Dermis blood vessel endothelial cell (primary cell): ENCODE measurements at regions not wholly inside any gene's neighbourhood (a gene's known extent, or its start where the extent isn't known, plus 50 kb on each side); places are given as distances from the start of the nearest gene placed in this dataset.
A peak's percentile ranks its signal among the peaks of the same experiment; 100 is the strongest.
"Not testable (repeated sequence)": the region's sequence is repeated elsewhere in the genome, so short reads cannot be mapped to it uniquely, and the experiment has no call there.

ENCODE experiments used
- DNase-seq: peaks from one replicate; pipeline ENCODE4 v3.0.0; 2010

GRCh38 chr15:79540551-79540950, 108.4 kb downstream of the MINAR1 start:
- no peak for DNase-seq

DNA sequence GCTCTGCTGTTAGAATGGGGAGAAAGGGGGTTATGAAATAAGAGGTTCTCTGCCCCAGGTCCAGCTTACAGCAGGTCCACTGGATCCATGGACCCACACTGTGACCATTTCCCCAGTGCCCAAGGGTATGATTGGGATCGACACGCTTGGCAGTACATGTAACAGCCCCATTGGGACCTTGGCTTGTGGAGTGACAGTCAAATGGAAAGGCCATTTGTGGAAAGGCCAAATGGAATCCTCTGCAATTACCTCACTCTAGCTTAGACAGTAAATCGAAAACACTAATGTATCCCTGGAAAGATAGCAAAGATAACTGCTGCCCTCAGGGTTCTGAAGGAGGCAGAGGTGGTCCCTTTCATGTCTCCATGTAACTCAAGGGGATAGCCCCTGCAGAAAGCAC, 109.1 kb downstream of the MINAR1 start:
- DNase-seq = no peak

DNA sequence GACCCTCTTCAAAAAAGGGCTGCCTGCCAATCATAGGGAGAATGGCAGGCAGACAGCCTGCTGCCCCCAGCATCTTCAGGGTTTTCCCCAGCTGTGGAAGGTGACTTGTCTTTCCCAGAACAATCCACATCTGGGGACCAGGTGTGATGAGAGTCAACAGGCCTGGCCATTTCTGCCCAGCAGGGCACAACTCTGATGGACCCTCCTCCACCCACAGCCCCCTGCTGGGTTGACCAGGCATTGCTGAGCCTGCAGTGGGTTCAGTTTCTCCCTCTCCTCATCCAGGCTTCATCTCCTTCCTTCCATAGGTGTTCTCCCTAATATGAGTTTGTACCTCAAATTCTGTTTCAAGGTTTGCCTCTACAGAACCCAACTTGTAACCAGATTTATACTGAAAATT, 111.0 kb downstream of the MINAR1 start:
- no peak for DNase-seq

- no peak for DNase-seq
Measured at GRCh38 chr15:79549196-79549595, 117.1 kb downstream of the MINAR1 start.

GRCh38 chr15:79560384-79560783, 128.2 kb downstream of the MINAR1 start:
- no peak for DNase-seq

DNA sequence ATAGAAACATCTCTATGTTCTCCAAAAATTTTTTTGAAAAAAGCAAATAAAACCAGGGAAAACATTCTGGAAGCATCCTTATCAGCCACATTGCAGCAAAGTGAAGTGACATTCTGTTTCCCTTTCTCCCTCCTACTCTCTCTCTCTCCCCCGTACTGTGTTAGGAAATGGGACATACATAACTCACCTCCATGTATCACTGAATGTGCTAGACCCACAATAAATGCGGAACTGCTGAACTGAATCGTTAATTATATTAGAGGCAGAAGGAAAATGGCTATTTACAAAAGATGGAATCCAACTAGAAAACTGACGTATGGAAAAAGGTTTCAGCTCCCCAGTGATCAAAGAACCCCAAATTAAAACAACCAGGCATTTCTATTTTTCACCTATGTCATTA, 129.8 kb downstream of the MINAR1 start:
- no peak for DNase-seq

GRCh38 chr15:79562403-79562815, 130.3 kb downstream of the MINAR1 start:
- DNase-seq = no peak

GRCh38 chr15:79562899-79563298, 130.8 kb downstream of the MINAR1 start:
- no peak for DNase-seq

GRCh38 chr15:79570004-79570403, 137.9 kb downstream of the MINAR1 start:
- DNase-seq = no peak

- DNase-seq = no peak
Measured at GRCh38 chr15:79572691-79573404, 140.7 kb downstream of the MINAR1 start.

GRCh38 chr15:79574431-79575273, 142.5 kb downstream of the MINAR1 start:
- not testable (repeated sequence) for DNase-seq

- DNase-seq = no peak
Measured at GRCh38 chr15:79582650-79583049, 150.5 kb downstream of the MINAR1 start.

DNA sequence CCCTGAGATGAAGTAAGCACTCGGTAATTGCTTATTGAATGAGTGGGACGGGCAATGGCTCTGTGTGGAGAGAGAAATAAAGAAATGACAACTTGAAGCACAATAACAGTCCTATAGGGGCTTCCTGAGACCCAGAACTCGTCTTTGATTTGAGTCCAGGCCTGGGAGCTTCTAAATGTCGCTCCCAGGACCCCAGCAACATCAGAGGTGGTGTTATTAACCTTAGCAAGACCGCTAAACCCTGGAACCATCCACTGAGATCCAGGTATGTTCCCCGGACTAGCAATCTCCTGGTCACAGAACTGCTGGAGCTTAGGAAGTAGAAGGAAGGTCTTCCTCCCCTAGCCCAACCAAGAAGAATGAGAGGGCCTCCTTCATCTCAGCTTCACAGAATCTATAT, 160.0 kb downstream of the MINAR1 start:
- no peak for DNase-seq

GRCh38 chr15:79593119-79593869, 161.2 kb downstream of the MINAR1 start:
- peak; percentile 15 for DNase-seq

DNA sequence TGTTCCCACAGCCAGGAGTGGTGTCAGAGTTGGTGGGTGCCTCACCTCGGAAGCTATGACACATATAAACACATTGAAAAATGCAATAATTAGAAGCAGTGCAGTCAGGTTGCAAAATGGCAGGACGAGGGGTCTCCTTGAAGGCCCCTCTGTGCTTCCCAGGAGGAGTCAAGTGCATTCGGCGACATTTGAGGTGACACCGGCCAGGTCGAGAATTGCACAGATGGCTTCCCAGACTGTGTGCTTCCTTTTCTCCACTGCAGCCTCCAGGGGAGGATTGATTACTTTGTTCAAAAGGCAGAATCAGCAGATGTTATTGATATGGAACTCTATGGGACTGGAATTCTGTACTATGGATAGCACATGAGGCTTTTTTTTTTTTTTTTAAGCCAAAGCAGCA, 163.2 kb downstream of the MINAR1 start:
- no peak for DNase-seq

GRCh38 chr15:79595995-79596622, 164.0 kb downstream of the MINAR1 start:
- peak; percentile 72 for DNase-seq

- no peak for DNase-seq
Measured at GRCh38 chr15:79598639-79599038, 166.5 kb downstream of the MINAR1 start.

- no peak for DNase-seq
Measured at GRCh38 chr15:79601405-79602086, 169.4 kb downstream of the MINAR1 start.

DNA sequence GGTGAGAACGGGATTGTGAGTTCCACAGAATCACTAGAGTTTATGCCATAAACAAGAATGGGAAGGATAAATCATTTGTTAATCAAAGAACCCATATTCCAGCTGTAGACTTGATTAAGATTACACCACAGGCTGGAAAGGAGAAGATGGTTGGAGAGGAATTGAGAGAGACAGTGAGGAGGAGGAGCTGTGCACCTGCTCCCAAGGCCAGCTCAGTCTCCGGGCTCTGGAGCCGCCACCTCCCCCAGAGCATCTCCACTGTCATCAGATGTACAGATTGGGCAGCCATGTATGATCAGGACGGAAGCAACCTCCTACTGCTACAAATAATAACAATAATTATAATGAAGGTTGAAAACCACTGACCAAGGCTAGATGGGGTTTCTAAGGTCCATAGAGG, 170.0 kb downstream of the MINAR1 start:
- DNase-seq = no peak

DNA sequence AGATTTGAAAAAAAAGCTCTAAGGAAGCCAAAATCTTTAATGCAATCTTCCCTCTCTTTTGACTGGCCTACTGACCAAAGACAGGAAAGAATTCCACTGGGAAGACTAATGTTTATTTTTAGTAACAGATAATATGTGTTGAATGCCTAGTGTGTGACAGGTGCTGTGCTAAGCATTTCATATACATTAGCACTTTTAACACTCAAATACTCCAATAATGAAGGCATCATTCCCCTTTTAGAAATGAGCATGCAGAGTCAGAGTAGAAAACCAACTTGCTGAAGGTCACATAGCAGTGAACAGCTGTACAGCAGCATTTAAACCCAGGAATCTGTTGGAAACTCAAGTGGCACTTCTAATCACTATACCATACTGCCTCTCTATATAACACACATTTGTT, 170.6 kb downstream of the MINAR1 start:
- DNase-seq = no peak

DNA sequence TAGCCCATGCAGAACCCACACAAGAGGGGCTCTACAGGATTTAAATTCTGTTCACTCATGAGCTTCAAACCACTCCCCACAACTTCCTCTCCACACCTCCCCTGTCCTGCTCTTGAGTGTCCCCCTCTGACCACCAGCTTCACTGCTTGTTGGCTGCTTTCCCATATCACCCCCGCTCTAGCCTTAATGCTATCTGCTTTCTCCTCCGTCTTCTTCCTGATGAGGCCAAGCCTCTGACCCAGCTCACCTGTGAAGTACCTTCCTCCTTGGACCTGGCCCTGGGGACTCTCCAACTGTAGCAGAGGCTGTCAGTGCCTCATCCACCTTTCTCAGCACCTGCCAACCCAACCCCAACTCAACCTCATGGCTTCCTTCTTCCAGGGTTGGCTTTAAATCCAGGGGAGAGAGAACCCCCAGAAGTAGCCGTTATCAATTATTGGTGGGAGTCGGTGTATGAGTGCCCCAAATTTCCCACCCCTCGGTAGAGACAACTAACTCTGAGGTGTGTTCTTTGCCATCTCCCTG, 174.8 kb downstream of the MINAR1 start:
- DNase-seq = no peak
